ENCODE measurements at regions not wholly inside any gene's neighbourhood (a gene's known extent, or its start where the extent isn't known, plus 50 kb on each side); places are given as distances from the start of the nearest gene placed in this dataset.

DNA sequence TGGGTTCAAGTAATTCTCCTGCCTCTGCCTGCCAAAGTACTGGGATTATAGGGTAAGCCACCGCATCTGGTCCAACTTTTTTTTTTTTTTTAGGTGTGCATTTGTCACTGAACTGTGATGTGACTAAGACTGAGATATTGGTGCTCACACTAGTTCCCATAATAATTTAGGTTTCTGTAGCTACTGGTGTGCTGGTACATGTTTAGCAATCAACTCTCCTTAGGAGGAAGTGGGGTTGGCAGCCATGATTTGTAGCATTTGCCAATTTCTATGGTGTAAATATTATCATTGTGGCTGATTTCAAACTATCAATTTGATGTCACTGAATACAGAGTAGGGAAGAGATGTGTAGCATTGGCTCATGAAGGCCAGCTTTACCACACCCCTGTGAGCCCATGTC is 372.7 kb downstream of the EDEM1 start:
- no peak overlapping the region for H3K4me3 ChIP-seq
- no peaks in the 10 kb centered on the region for H3K36me3 ChIP-seq
- no peaks in the 10 kb centered on the region for H3K9me3 ChIP-seq
- no peak for DNase-seq
- no peaks in the 10 kb centered on the region for H3K4me1 ChIP-seq
- no peak overlapping the region for H3K27ac ChIP-seq
- H3K27me3 ChIP-seq, result no peaks in the 10 kb centered on the region
- TF ChIP-seq POLR2A (IDR thresholded peaks at IDR 0.05), result no peak
- no peak for TF ChIP-seq CTCF (IDR thresholded peaks at IDR 0.05)

GRCh38 chr3:5563537-5564277 is 376.2 kb downstream of the EDEM1 start:
- Histone ChIP-seq H3K36me3 (no peaks in the 10 kb centered on the region), H3K9me3 (no peaks in the 10 kb centered on the region), H3K4me3 (no peak overlapping the region), H3K27me3 (no peaks in the 10 kb centered on the region), H3K4me1 (no peaks in the 10 kb centered on the region), H3K27ac (no peak overlapping the region)
- no peak for DNase-seq
- no peak for TF ChIP-seq POLR2A (IDR thresholded peaks at IDR 0.05)
- no peak for TF ChIP-seq CTCF (IDR thresholded peaks at IDR 0.05)

DNA sequence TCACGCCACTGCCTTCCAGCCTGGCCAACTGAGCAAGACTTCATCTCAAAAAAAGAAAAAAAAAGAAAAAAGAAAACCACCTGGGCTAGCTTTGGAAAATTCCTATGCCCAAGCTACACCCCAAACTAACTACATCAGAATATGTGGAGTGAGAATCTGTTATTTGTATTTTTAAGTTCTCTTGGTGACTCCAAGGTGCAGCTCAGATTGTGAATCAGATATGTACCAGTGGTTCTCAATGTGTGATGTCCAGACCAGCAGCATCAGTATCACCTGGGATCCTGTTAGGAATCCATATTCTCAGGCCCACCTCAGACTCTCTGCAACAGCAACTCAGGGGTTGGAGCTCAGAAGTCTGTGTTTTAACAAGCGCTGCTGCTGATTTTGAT is 376.8 kb downstream of the EDEM1 start:
- H3K36me3 ChIP-seq, result no peaks in the 10 kb centered on the region
- DNase-seq, result no peak
- no peaks in the 10 kb centered on the region for H3K9me3 ChIP-seq
- no peaks in the 10 kb centered on the region for H3K4me1 ChIP-seq
- H3K4me3 ChIP-seq, result no peak overlapping the region
- H3K27ac ChIP-seq, result no peak overlapping the region
- H3K27me3 ChIP-seq, result no peaks in the 10 kb centered on the region
- TF ChIP-seq CTCF (IDR thresholded peaks at IDR 0.05) (no peak), POLR2A (IDR thresholded peaks at IDR 0.05) (no peak)

- H3K4me3 ChIP-seq, result no peak overlapping the region
- H3K27me3 ChIP-seq, result no peaks in the 10 kb centered on the region
- H3K4me1 ChIP-seq, result no peaks in the 10 kb centered on the region
- no peaks in the 10 kb centered on the region for H3K36me3 ChIP-seq
- no peaks in the 10 kb centered on the region for H3K9me3 ChIP-seq
- no peak for DNase-seq
- H3K27ac ChIP-seq, result no peak overlapping the region
- no peak for TF ChIP-seq CTCF (IDR thresholded peaks at IDR 0.05)
- TF ChIP-seq POLR2A (IDR thresholded peaks at IDR 0.05), result no peak
Observed at GRCh38 chr3:5565026-5565425, 377.5 kb downstream of the EDEM1 start.

GRCh38 chr3:5567113-5567512 is 379.6 kb downstream of the EDEM1 start:
- Histone ChIP-seq H3K27ac (no peak overlapping the region), H3K4me3 (no peak overlapping the region), H3K27me3 (no peaks in the 10 kb centered on the region), H3K4me1 (no peaks in the 10 kb centered on the region), H3K9me3 (no peaks in the 10 kb centered on the region), H3K36me3 (no peaks in the 10 kb centered on the region)
- TF ChIP-seq CTCF (IDR thresholded peaks at IDR 0.05), result no peak
- no peak for TF ChIP-seq POLR2A (IDR thresholded peaks at IDR 0.05)
- DNase-seq, result no peak

DNA sequence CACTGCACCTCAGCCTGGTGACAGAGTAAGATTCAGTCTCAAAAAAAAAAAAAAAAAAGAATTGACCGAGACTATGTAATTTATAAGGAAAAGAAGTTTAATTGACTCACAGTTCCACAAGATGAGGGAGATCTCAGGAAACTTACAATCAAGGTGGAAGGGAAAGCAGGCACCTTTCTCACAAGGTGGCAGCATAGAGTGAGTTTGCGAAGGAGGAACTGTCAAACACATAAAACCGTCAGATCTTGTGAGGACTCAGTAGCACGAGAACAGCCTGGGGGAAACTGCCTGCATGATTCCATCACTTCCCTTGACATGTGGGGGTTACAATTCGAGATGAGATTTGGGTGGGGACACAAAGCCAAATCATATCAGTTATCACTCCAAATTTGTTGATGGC is 380.9 kb downstream of the EDEM1 start:
- Histone ChIP-seq H3K27ac (no peak overlapping the region), H3K9me3 (no peaks in the 10 kb centered on the region), H3K4me3 (no peak overlapping the region), H3K27me3 (no peaks in the 10 kb centered on the region), H3K36me3 (no peaks in the 10 kb centered on the region), H3K4me1 (no peaks in the 10 kb centered on the region)
- TF ChIP-seq POLR2A (IDR thresholded peaks at IDR 0.05), result no peak
- TF ChIP-seq CTCF (IDR thresholded peaks at IDR 0.05), result peak in 3 of 6 experiments; percentile 16 to 21 (median 17)
- DNase-seq, result no peak

All from Peyer's patch (tissue), 4 donors.